ENCODE measurements at regions not wholly inside any gene's neighbourhood (a gene's known extent, or its start where the extent isn't known, plus 50 kb on each side); places are given as distances from the start of the nearest gene placed in this dataset.

GRCh38 chr7:25279705-25280104 lies 51.4 kb upstream of the NPVF start:
- in situ Hi-C loops (cut with MboI; ENCODE audit: low sequenced_read_pairs, unreplicated experiment): no loop called here
- no peak for DNase-seq (ENCODE audit: low spot score)
- TF ChIP-seq CTCF (IDR thresholded peaks at IDR 0.05; ENCODE audit: borderline replicate concordance, control extremely low read depth, extremely low read depth, insufficient read depth, missing control alignments): no peak

GRCh38 chr7:25280181-25280580 lies 51.9 kb upstream of the NPVF start:
- in situ Hi-C loops (cut with MboI; ENCODE audit: low sequenced_read_pairs, unreplicated experiment): no loop called here
- no peak for TF ChIP-seq CTCF (IDR thresholded peaks at IDR 0.05; ENCODE audit: borderline replicate concordance, control extremely low read depth, extremely low read depth, insufficient read depth, missing control alignments)

GRCh38 chr7:25282194-25282593 lies 53.9 kb upstream of the NPVF start:
- DNase-seq (ENCODE audit: low spot score): no peak
- TF ChIP-seq CTCF (IDR thresholded peaks at IDR 0.05; ENCODE audit: borderline replicate concordance, control extremely low read depth, extremely low read depth, insufficient read depth, missing control alignments): no peak
- in situ Hi-C loops (cut with MboI; ENCODE audit: low sequenced_read_pairs, unreplicated experiment): no loop called here

More at GRCh38 chr7:25280181-25280580, 51.9 kb upstream of the NPVF start:
- no peak for DNase-seq (ENCODE audit: low spot score)

GRCh38 chr7:25286756-25287155 lies 58.5 kb upstream of the NPVF start:
- DNase-seq (ENCODE audit: low spot score): no peak
- in situ Hi-C loops (cut with MboI; ENCODE audit: low sequenced_read_pairs, unreplicated experiment): no loop called here
- TF ChIP-seq CTCF (IDR thresholded peaks at IDR 0.05; ENCODE audit: borderline replicate concordance, control extremely low read depth, extremely low read depth, insufficient read depth, missing control alignments): no peak

- DNase-seq (ENCODE audit: low spot score): no peak
- in situ Hi-C loops (cut with MboI; ENCODE audit: low sequenced_read_pairs, unreplicated experiment): no loop called here
- TF ChIP-seq CTCF (IDR thresholded peaks at IDR 0.05; ENCODE audit: borderline replicate concordance, control extremely low read depth, extremely low read depth, insufficient read depth, missing control alignments): no peak
Measured at GRCh38 chr7:25287291-25287690, 59.0 kb upstream of the NPVF start.

GRCh38 chr7:25288556-25289307 lies 60.4 kb upstream of the NPVF start:
- in situ Hi-C loops (cut with MboI; ENCODE audit: low sequenced_read_pairs, unreplicated experiment): no loop called here
- no peak for TF ChIP-seq CTCF (IDR thresholded peaks at IDR 0.05; ENCODE audit: borderline replicate concordance, control extremely low read depth, extremely low read depth, insufficient read depth, missing control alignments)

More at GRCh38 chr7:25288556-25289307, 60.4 kb upstream of the NPVF start:
- no peak for DNase-seq (ENCODE audit: low spot score)
